ENCODE measurements at regions not wholly inside any gene's neighbourhood (a gene's known extent, or its start where the extent isn't known, plus 50 kb on each side); places are given as distances from the start of the nearest gene placed in this dataset.

GRCh38 chr15:87752250-87752951 is 504.1 kb downstream of the NTRK3 start:
- Histone ChIP-seq H3K27ac (replicated peaks; ENCODE audit: low read length) (no peak overlapping the region), H2BK120ac (ENCODE audit: low read depth, low read length) (no peak overlapping the region), H4K91ac (ENCODE audit: low read depth, low read length, poor library complexity) (no peak overlapping the region), H2AFZ (ENCODE audit: low read length) (peak overlapping the region; percentile 23), H4K8ac (ENCODE audit: low read depth, low read length) (no peak overlapping the region), H3K4me3 (ENCODE audit: low read length in 2 of 2) (no peak overlapping the region), H3K14ac (ENCODE audit: low read length) (no peak overlapping the region), H3K9ac (ENCODE audit: low read depth, low read length, poor library complexity) (no peak overlapping the region), H3K23ac (ENCODE audit: low read depth, low read length, poor library complexity) (no peak overlapping the region), H2AK5ac (ENCODE audit: low read depth, low read length) (no peak overlapping the region), H3K9me3 (replicated peaks in 1 of 2; ENCODE audit: control insufficient read depth in 2 of 2, insufficient read depth in 1 of 2, low read depth in 1 of 2, low read length in 2 of 2) (no peaks in the 10 kb centered on the region), H2BK5ac (ENCODE audit: low read length) (no peak overlapping the region), H3K4me2 (ENCODE audit: insufficient read depth, low read length, poor library complexity, severe bottlenecking) (no peak overlapping the region), H3K36me3 (replicated peaks in 1 of 2; ENCODE audit: control insufficient read depth in 2 of 2, insufficient read depth in 2 of 2, low read length in 2 of 2) (no peaks in the 10 kb centered on the region), H3K79me1 (ENCODE audit: low read depth, low read length) (no peaks in the 10 kb centered on the region), H3K4me1 (ENCODE audit: control insufficient read depth in 2 of 2, insufficient read depth in 1 of 2, low read depth in 1 of 2, low read length in 2 of 2) (peaks cover 2 to 6% of the 10 kb centered on the region in 2 donors), H3K27me3 (ENCODE audit: control insufficient read depth in 3 of 3, insufficient read depth in 3 of 3, low read depth in 1 of 3, low read length in 3 of 3) (no peaks in the 10 kb centered on the region), H3K4ac (ENCODE audit: low read length) (no peak overlapping the region), H2BK12ac (ENCODE audit: low read length) (no peak overlapping the region), H2BK15ac (ENCODE audit: low read length) (no peak overlapping the region), H3K18ac (ENCODE audit: low read length) (no peak overlapping the region)
- WGBS, 2 donors (ENCODE audit: extremely low coverage in 2 of 2, insufficient read length in 2 of 2, insufficient replicate concordance in 1 of 2): no CpG with 5 or more reads among the region's 5 CpGs
- no peak for DNase-seq (ENCODE audit: low spot score)

GRCh38 chr15:87748483-87748882 is 508.1 kb downstream of the NTRK3 start:
- Histone ChIP-seq H2AFZ (ENCODE audit: low read length) (no peak overlapping the region), H2BK12ac (ENCODE audit: low read length) (no peak overlapping the region), H3K4ac (ENCODE audit: low read length) (no peak overlapping the region), H3K14ac (ENCODE audit: low read length) (no peak overlapping the region), H3K9ac (ENCODE audit: low read depth, low read length, poor library complexity) (no peak overlapping the region), H3K4me1 (ENCODE audit: control insufficient read depth in 2 of 2, insufficient read depth in 1 of 2, low read depth in 1 of 2, low read length in 2 of 2) (peaks cover 2 to 6% of the 10 kb centered on the region in 2 donors), H2AK5ac (ENCODE audit: low read depth, low read length) (no peak overlapping the region), H4K91ac (ENCODE audit: low read depth, low read length, poor library complexity) (no peak overlapping the region), H3K36me3 (replicated peaks in 1 of 2; ENCODE audit: control insufficient read depth in 2 of 2, insufficient read depth in 2 of 2, low read length in 2 of 2) (no peaks in the 10 kb centered on the region), H2BK15ac (ENCODE audit: low read length) (no peak overlapping the region), H3K27ac (replicated peaks; ENCODE audit: low read length) (no peak overlapping the region), H3K23ac (ENCODE audit: low read depth, low read length, poor library complexity) (no peak overlapping the region), H4K8ac (ENCODE audit: low read depth, low read length) (no peak overlapping the region), H3K9me3 (replicated peaks in 1 of 2; ENCODE audit: control insufficient read depth in 2 of 2, insufficient read depth in 1 of 2, low read depth in 1 of 2, low read length in 2 of 2) (no peaks in the 10 kb centered on the region), H3K79me1 (ENCODE audit: low read depth, low read length) (no peaks in the 10 kb centered on the region), H3K18ac (ENCODE audit: low read length) (no peak overlapping the region), H3K4me3 (ENCODE audit: low read length in 2 of 2) (no peak overlapping the region), H3K27me3 (ENCODE audit: control insufficient read depth in 3 of 3, insufficient read depth in 3 of 3, low read depth in 1 of 3, low read length in 3 of 3) (no peaks in the 10 kb centered on the region), H2BK120ac (ENCODE audit: low read depth, low read length) (no peak overlapping the region), H3K4me2 (ENCODE audit: insufficient read depth, low read length, poor library complexity, severe bottlenecking) (no peak overlapping the region), H2BK5ac (ENCODE audit: low read length) (no peak overlapping the region)
- no peak for DNase-seq (ENCODE audit: low spot score)
- no CpG with 5 or more reads among the region's 8 CpGs for WGBS, 2 donors (ENCODE audit: extremely low coverage in 2 of 2, insufficient read length in 2 of 2, insufficient replicate concordance in 1 of 2)

GRCh38 chr15:87747087-87747486 is 509.5 kb downstream of the NTRK3 start:
- Histone ChIP-seq H2BK12ac (ENCODE audit: low read length) (no peak overlapping the region), H2AFZ (ENCODE audit: low read length) (no peak overlapping the region), H3K9me3 (replicated peaks in 1 of 2; ENCODE audit: control insufficient read depth in 2 of 2, insufficient read depth in 1 of 2, low read depth in 1 of 2, low read length in 2 of 2) (no peaks in the 10 kb centered on the region), H3K14ac (ENCODE audit: low read length) (no peak overlapping the region), H3K27ac (replicated peaks; ENCODE audit: low read length) (no peak overlapping the region), H3K9ac (ENCODE audit: low read depth, low read length, poor library complexity) (no peak overlapping the region), H4K8ac (ENCODE audit: low read depth, low read length) (no peak overlapping the region), H3K4me3 (ENCODE audit: low read length in 2 of 2) (no peak overlapping the region), H4K91ac (ENCODE audit: low read depth, low read length, poor library complexity) (no peak overlapping the region), H3K4me1 (ENCODE audit: control insufficient read depth in 2 of 2, insufficient read depth in 1 of 2, low read depth in 1 of 2, low read length in 2 of 2) (peaks cover 0 to under 1% of the 10 kb centered on the region in 2 donors), H2BK5ac (ENCODE audit: low read length) (no peak overlapping the region), H2BK15ac (ENCODE audit: low read length) (no peak overlapping the region), H3K4me2 (ENCODE audit: insufficient read depth, low read length, poor library complexity, severe bottlenecking) (no peak overlapping the region), H2AK5ac (ENCODE audit: low read depth, low read length) (no peak overlapping the region), H3K27me3 (ENCODE audit: control insufficient read depth in 3 of 3, insufficient read depth in 3 of 3, low read depth in 1 of 3, low read length in 3 of 3) (no peaks in the 10 kb centered on the region), H2BK120ac (ENCODE audit: low read depth, low read length) (no peak overlapping the region), H3K23ac (ENCODE audit: low read depth, low read length, poor library complexity) (no peak overlapping the region), H3K18ac (ENCODE audit: low read length) (no peak overlapping the region), H3K4ac (ENCODE audit: low read length) (no peak overlapping the region), H3K36me3 (replicated peaks in 1 of 2; ENCODE audit: control insufficient read depth in 2 of 2, insufficient read depth in 2 of 2, low read length in 2 of 2) (no peaks in the 10 kb centered on the region), H3K79me1 (ENCODE audit: low read depth, low read length) (no peaks in the 10 kb centered on the region)
- no peak for DNase-seq (ENCODE audit: low spot score)
- WGBS, 2 donors (ENCODE audit: extremely low coverage in 2 of 2, insufficient read length in 2 of 2, insufficient replicate concordance in 1 of 2): no CpG with 5 or more reads among the region's 1 CpG

GRCh38 chr15:87746333-87746732 is 510.2 kb downstream of the NTRK3 start:
- Histone ChIP-seq H2BK120ac (ENCODE audit: low read depth, low read length) (no peak overlapping the region), H3K4ac (ENCODE audit: low read length) (no peak overlapping the region), H3K9ac (ENCODE audit: low read depth, low read length, poor library complexity) (no peak overlapping the region), H3K27ac (replicated peaks; ENCODE audit: low read length) (no peak overlapping the region), H3K27me3 (ENCODE audit: control insufficient read depth in 3 of 3, insufficient read depth in 3 of 3, low read depth in 1 of 3, low read length in 3 of 3) (no peaks in the 10 kb centered on the region), H3K23ac (ENCODE audit: low read depth, low read length, poor library complexity) (no peak overlapping the region), H2BK5ac (ENCODE audit: low read length) (no peak overlapping the region), H2AFZ (ENCODE audit: low read length) (no peak overlapping the region), H3K79me1 (ENCODE audit: low read depth, low read length) (no peaks in the 10 kb centered on the region), H2BK12ac (ENCODE audit: low read length) (no peak overlapping the region), H4K91ac (ENCODE audit: low read depth, low read length, poor library complexity) (no peak overlapping the region), H3K4me2 (ENCODE audit: insufficient read depth, low read length, poor library complexity, severe bottlenecking) (no peak overlapping the region), H3K14ac (ENCODE audit: low read length) (no peak overlapping the region), H3K9me3 (replicated peaks in 1 of 2; ENCODE audit: control insufficient read depth in 2 of 2, insufficient read depth in 1 of 2, low read depth in 1 of 2, low read length in 2 of 2) (no peaks in the 10 kb centered on the region), H2BK15ac (ENCODE audit: low read length) (no peak overlapping the region), H2AK5ac (ENCODE audit: low read depth, low read length) (no peak overlapping the region), H3K4me3 (ENCODE audit: low read length in 2 of 2) (no peak overlapping the region), H3K36me3 (replicated peaks in 1 of 2; ENCODE audit: control insufficient read depth in 2 of 2, insufficient read depth in 2 of 2, low read length in 2 of 2) (no peaks in the 10 kb centered on the region), H3K4me1 (ENCODE audit: control insufficient read depth in 2 of 2, insufficient read depth in 1 of 2, low read depth in 1 of 2, low read length in 2 of 2) (no peaks in the 10 kb centered on the region), H3K18ac (ENCODE audit: low read length) (no peak overlapping the region), H4K8ac (ENCODE audit: low read depth, low read length) (no peak overlapping the region)
- no peak for DNase-seq (ENCODE audit: low spot score)

Measured in neuronal stem cell (in vitro differentiated cells).